Dermis blood vessel endothelial cell (primary cell): ENCODE measurements at regions not wholly inside any gene's neighbourhood (a gene's known extent, or its start where the extent isn't known, plus 50 kb on each side); places are given as distances from the start of the nearest gene placed in this dataset.
"Not testable (repeated sequence)": the region's sequence is repeated elsewhere in the genome, so short reads cannot be mapped to it uniquely, and the experiment has no call there.

ENCODE experiments used
- DNase-seq: peaks from one replicate; pipeline ENCODE4 v3.0.0; 2010

- no peak for DNase-seq
Observed at GRCh38 chr5:107067395-107067794, 603.3 kb downstream of the EFNA5 start.

GRCh38 chr5:107063511-107063910 is 607.2 kb downstream of the EFNA5 start:
- no peak for DNase-seq

GRCh38 chr5:107058803-107059202 is 611.9 kb downstream of the EFNA5 start:
- DNase-seq: no peak

- DNase-seq: no peak
Observed at GRCh38 chr5:107058235-107058634, 612.5 kb downstream of the EFNA5 start.

- DNase-seq: no peak
Observed at GRCh38 chr5:107056278-107056677, 614.5 kb downstream of the EFNA5 start.

- DNase-seq: no peak
Observed at GRCh38 chr5:107047048-107047447, 623.7 kb downstream of the EFNA5 start.

GRCh38 chr5:107043665-107044064 is 627.1 kb downstream of the EFNA5 start:
- no peak for DNase-seq

- DNase-seq: no peak
Observed at GRCh38 chr5:107040907-107041306, 629.8 kb downstream of the EFNA5 start.

GRCh38 chr5:107032629-107033028 is 638.1 kb downstream of the EFNA5 start:
- no peak for DNase-seq

- DNase-seq: no peak
Observed at GRCh38 chr5:107028938-107029337, 641.8 kb downstream of the EFNA5 start.

- no peak for DNase-seq
Observed at GRCh38 chr5:107025712-107026497, 644.8 kb downstream of the EFNA5 start.

GRCh38 chr5:107023732-107024131 is 647.0 kb downstream of the EFNA5 start:
- DNase-seq: no peak

GRCh38 chr5:107021575-107021974 is 649.2 kb downstream of the EFNA5 start:
- no peak for DNase-seq

GRCh38 chr5:107020626-107021025 is 650.1 kb downstream of the EFNA5 start:
- DNase-seq: no peak

GRCh38 chr5:107017616-107018015 is 653.1 kb downstream of the EFNA5 start:
- no peak for DNase-seq

- no peak for DNase-seq
Observed at GRCh38 chr5:107012371-107012770, 658.4 kb downstream of the EFNA5 start.

GRCh38 chr5:107011605-107012004 is 659.1 kb downstream of the EFNA5 start:
- DNase-seq: no peak

- no peak for DNase-seq
Observed at GRCh38 chr5:107010060-107010459, 660.7 kb downstream of the EFNA5 start.

GRCh38 chr5:107005653-107006052 is 665.1 kb downstream of the EFNA5 start:
- DNase-seq: no peak

GRCh38 chr5:107005161-107005560 is 665.6 kb downstream of the EFNA5 start:
- DNase-seq: no peak

GRCh38 chr5:107002115-107002514 is 668.6 kb downstream of the EFNA5 start:
- no peak for DNase-seq

- DNase-seq: not testable (repeated sequence)
Observed at GRCh38 chr5:106999506-106999905, 671.2 kb downstream of the EFNA5 start.

- DNase-seq: no peak
Observed at GRCh38 chr5:106986006-106986405, 684.7 kb downstream of the EFNA5 start.

- DNase-seq: no peak
Observed at GRCh38 chr5:106985174-106985573, 685.6 kb downstream of the EFNA5 start.

GRCh38 chr5:106979178-106979577 is 691.6 kb downstream of the EFNA5 start:
- DNase-seq: not testable (repeated sequence)
